ENCODE measurements at regions not wholly inside any gene's neighbourhood (a gene's known extent, or its start where the extent isn't known, plus 50 kb on each side); places are given as distances from the start of the nearest gene placed in this dataset.

DNA sequence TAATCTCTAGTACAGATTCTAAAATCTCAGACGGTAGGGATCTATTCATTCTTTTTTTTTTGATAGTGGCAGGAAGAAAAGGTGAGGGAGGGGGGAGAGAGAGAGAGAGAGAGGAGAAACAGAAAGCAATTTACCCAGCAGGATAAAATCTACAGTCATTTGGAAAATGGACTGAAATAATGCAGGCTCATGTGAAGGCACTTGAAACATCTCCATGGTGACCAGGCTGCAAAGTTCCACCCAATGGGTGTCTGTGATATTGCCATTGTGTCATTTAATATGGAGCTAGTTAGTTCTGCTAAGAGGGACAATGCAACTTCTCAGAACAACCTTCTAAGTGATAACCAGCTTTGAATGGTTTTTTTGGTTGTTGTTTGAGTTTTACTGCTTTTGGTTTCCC is 165.2 kb upstream of the RAG2 start:
- TF ChIP-seq CTCF (IDR thresholded peaks at IDR 0.05): no peak
- TF ChIP-seq, protein P1, sequence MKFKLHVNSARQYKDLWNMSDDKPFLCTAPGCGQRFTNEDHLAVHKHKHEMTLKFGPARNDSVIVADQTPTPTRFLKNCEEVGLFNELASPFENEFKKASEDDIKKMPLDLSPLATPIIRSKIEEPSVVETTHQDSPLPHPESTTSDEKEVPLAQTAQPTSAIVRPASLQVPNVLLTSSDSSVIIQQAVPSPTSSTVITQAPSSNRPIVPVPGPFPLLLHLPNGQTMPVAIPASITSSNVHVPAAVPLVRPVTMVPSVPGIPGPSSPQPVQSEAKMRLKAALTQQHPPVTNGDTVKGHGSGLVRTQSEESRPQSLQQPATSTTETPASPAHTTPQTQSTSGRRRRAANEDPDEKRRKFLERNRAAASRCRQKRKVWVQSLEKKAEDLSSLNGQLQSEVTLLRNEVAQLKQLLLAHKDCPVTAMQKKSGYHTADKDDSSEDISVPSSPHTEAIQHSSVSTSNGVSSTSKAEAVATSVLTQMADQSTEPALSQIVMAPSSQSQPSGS (CRISPR knock-in tag; IDR thresholded peaks at IDR 0.05; ENCODE audit: borderline replicate concordance, low read depth): no peak
- no peak for TF ChIP-seq ESRRA (CRISPR knock-in tag; IDR thresholded peaks at IDR 0.05; ENCODE audit: borderline replicate concordance)

Data from WTC11 (cell line).